Posterior cingulate gyrus (tissue), 11 donors: ENCODE measurements at regions not wholly inside any gene's neighbourhood (a gene's known extent, or its start where the extent isn't known, plus 50 kb on each side); places are given as distances from the start of the nearest gene placed in this dataset.
"Not testable (repeated sequence)": the region's sequence is repeated elsewhere in the genome, so short reads cannot be mapped to it uniquely, and the experiment has no call there.

Experiments used
- DNase-seq, 10 donors: peaks; one replicate each; pipeline versions ENCODE4 v3.0.0 to v3.0.0-alpha.2; 2020 to 2021; ENCODE audit warnings: mixed read lengths in 3 of 10
- intact Hi-C: fragments of 100-400 bp; cut with DNase I; formaldehyde crosslinking; loops from one replicate; pipeline ENCODE4 v1.15.1; 2023

DNA sequence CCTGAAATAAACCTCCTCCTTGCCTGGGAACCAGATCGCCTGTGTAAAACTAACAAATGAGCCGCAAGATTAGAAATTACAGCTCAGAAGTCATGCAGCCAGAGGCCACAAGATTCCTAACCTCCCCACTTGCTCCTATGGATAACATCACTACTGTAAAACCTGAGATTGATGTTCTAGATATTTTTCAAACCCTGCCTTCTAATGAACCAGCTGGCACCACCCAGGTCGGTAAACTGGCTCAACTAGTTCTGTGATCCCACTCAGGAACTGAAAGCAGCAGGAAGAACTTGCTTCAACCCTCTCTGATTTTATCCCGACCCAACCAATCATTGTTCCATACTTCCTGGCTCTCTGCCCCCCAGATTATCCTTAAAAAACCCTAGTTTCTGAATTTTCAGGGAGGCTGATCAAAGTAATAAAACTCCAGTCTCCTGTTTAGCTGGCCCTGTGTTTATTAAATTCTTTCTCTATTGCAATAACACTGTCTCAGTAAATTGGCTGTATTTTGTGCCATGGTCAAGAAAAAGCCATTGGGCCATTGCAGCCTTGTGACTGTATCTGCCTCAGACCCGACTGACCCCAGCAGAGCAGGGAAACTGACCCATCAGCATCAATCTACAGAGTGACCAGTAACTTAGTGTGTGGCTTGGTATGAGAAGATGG lies 98.9 kb downstream of the RPLP1 start:
- intact Hi-C loops: no loop called here
- DNase-seq: no peak

DNA sequence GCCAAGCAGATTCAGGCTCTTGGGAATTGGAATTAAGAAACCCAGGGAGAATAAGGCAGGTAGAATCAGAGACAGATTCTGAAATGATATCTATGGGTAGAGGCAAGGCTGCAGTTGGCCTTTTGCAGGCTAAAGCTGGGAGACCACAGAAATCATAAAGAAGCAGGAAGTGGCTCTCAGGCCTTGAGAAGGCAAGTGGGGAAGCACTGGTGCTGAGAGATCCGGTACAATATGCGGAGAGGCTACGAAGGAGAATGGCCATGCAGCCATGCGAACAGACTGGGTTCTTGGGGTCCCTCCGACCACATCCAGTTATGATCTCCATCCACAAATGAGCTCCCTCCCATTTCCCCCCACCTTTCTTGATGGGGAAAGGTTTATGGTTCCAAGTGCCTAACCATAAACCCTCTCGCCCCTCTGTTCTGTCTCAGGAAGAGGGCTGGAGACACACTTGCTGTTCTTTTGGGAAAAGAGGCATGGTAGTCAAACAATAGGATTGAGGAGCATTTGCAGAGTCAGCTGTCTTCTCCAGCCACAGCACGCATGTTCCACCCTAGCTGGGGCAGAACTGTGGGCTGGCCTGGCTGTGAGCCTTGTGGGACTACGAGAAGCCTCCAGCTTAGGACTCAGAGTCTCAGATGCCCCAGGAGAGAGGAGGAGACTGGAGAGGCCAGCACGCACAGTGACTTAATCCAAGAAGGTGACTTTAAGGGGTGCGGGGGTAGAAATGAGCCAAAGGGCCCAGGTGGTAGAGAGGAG lies 99.6 kb downstream of the RPLP1 start:
- intact Hi-C loops: no loop called here

DNA sequence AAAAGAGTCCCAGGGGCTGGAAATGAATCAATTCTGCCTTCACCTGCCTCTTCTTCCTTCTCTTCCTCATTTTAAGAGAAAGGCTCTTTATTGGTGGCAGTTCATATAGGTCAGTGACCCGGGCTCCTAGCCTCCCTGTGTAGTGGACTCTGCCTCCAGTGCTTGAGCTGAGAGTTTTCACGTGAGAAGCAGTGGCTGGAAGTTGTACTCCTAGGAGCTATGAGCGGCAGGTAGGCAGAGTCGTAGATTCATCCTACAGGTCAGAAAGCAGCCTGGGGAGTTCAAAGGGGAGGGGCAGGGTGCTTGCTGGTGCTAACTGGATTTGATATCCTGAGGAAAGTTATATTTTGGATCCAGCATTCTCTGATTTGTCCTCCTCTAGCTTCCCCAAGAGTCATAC lies 101.1 kb downstream of the RPLP1 start:
- DNase-seq: peak in 1 of 10 donors; percentile 12
- intact Hi-C loops: no loop called here

More for the DNA sequence above, 99.6 kb downstream of the RPLP1 start:
- no peak for DNase-seq

DNA sequence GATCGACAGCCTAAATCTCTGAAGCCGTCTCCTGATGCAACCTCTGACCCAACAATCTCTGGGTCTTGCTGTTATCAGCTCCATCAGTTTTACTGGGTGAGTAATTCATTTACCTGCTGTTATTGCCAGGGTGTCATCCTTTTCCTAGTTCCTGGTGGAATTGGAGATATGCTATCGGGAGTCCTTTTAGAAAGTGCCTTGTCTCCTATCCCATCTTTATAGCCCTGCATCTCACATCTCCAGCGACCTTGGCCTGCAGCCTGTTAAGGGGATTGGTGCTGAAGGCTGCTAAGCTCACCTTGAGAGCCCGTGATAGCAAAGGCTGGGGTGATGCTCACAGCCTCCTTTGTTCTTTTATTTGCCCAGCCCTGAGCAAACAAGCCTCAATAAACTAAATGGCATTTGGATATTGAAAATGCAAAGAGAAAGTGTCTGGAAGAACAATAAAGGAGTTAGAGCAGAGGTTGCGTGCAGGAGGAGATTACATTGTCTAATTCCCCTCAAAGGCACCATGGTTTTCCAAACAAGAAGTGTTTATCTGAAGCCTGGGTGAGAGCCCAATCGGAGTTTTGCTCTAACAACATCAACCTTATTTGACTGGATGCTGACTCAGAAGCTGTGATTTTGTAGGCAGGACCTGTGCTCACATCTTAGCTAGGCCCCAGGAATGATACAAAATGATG lies 101.8 kb downstream of the RPLP1 start:
- peak in 1 of 10 donors; percentile 42 for DNase-seq
- intact Hi-C loops: no loop called here

DNA sequence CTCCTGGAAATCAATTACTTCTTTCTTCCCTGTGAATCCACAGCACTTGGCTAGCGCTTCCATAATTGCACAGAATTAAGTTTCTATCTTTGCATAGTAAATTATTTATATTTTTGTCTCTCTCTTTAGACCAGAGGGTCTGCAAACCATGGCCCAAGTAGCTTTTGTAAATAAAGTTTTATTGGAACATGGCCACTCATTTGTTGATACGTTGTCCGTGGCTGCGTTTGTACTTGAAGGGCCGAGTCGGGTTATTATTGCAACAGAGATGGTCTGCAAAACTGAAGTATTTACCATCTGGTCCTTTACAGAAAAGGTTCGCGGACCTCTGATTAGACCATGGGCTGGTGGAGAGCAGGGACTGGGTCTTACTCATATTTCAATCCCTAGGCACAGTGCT lies 102.5 kb downstream of the RPLP1 start:
- intact Hi-C loops: no loop called here
- peak in 1 of 10 donors; percentile 39 for DNase-seq

DNA sequence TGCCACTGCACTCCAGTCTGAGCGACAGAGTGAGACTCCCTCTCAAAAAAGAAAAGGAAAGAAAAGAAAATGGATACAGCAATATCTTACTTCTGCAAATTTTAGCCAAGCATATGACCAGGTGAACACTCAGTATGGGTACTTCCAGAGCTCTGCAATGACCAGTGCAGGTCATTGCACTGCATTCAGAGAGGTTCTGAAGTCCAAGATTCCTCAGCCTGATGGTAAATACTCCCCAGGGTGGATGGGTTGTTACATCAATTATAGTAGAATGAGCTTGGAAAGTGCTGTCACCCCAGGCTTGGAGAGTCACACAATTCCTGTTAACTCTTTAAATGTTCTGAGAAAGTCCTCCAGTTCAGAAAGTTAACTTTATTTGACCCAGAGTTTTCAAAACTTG lies 103.7 kb downstream of the RPLP1 start:
- no peak for DNase-seq
- intact Hi-C loops: no loop called here

DNA sequence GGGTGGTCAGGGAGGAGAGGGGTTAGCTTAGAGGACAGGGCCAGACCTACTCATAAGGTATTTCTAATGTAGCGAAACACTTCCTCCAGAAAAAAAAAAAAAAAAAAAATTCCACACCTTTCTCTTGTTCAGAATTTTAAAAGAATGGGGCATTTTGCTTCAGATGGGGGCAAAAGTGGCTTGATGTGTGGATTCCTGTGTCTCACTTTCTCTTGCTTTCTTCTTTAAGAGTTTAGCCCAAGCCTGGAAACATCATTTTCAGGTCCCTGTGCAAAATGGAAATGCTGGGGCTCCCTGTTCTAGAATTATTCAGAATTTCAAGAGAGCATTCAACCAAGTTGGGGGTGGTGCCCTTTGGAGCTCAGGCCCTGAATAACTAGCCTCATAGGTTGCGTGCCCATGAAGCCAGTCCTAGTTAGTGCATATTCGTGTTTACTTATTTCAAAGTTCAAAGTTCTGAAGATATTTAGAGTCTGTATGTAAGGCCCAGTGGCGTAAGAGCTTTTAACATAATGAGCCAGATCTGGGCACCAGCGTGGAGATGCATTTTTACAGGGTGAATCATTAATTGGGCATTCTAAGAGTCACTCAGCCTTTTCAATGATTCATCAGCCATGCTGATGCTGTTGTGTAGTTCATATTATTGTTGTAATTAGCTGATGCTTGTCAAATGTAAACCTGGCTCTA lies 104.5 kb downstream of the RPLP1 start:
- intact Hi-C loops: no loop called here
- peak in 1 of 10 donors; percentile 22 for DNase-seq

DNA sequence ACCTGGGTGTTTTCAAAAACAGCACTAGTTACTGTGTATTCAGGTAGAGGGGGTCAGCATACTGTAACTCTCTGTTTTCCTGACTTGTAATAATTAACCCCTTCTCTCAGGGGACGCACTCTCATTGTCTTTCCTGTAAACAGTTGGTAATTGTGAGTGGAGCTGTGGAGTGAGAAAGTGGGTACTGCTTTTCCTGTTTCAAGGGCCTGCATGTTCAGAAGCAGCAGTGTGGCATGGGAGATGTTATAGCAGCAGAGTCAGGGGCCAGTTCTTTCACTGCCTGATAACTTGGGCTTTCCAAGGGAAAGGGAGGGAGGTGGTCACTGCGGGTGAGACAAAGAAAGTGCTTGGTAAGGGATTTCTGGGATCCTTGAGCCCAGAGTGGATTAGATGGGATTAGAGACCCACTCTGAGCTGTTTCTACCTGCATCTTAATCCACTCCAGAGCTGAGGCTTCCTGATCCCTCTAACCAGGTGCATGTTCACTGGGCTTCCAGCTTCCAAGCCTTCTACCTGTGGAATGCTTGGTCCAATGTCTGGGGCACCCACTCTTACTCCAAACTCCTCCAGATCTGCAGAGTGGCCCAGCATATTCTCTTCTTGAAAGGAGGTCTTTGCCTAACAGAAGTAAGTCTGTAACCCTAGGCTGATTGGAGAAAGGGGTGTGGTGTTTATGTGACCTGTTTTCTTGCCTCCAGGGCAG lies 105.2 kb downstream of the RPLP1 start:
- DNase-seq: peak in 1 of 10 donors; percentile 34
- intact Hi-C loops: no loop called here

DNA sequence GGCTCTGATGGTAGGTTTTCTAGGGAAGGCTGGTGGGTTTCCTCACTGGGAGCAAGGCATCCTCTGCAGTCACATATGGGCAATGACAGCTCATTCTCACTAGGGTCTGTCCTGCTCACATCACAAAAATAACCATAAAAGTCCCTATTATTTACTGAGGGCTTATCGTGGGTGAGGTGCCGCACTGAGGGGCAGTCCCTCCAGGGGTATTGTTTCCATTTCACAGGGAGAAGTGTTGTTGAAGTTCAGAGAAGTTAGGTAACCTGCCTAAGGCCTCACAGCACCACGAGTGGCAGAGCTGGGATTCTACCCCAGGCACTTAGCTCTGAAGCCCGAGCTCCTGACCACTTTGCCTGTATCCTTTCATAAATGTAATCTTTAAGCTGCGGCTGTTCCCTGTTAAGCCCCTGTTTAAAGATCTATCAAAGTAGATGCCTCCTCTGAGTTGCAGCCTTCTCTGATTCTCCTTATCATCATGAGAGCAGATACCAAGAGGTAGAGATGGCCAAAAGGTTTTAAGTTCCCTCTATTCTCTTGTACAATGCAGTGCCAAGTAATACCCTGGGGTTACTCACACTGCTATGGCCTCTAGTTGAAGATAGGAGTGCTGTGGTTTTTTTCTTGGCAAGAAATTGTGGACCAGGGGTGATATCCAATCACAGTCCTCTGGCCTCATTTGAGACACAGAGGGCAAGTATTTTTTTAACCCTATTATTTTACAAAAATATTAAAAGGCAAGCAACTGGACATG lies 107.0 kb downstream of the RPLP1 start:
- no peak for DNase-seq
- intact Hi-C loops: no loop called here

DNA sequence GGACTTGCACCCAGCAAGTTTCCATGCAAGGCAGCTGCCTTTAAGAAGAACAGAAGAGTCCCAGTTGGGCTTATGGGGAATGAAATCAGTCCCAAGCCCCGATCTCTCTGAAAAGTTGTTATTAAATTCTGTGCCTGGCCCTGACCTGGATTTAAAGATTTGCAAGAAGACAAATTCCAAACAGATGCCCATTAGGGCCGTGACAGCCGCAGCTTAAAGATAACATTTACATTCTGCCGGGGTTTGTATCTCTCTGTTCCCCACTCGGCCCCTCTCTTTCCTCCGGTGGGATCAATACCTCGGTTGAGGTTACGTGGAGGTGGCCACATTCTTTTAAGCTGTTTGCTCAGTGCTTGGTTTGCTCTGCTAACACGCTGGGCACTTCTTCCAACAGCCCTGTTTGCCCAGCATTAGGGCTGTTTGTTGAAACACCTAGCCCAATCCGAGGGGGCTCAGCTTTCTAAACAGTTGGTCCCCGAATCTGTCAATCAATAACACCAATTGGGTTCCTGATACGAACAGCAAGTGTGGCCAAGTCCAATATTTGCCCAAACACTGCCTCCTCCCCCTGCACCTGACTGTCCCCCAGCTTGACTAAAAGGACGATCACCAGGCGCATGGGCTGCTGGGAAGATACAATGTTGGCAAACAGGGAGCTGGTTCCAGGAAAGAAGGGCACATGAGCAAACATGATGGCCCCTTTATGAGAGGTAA lies 108.6 kb downstream of the RPLP1 start:
- intact Hi-C loops: no loop called here
- peak in 1 of 10 donors; percentile 52 for DNase-seq

DNA sequence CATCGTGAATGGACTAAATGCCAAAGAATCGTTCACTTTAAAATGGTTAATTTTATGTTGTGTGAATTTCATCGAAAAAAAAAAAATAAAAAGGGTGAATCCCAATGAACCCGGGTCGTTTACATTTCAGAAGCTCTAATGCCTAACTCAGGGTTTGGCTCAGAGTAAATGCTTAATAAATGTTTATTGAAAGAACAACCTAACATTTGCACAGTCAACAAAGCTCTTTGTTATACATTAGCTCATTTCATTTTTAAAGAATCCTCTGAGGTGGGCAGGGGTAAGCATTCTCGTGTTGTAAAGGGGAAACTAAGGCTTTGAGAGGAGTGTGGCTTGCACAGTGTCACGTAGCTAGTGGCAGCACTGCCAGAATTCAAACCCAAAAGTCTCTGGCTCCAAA lies 109.5 kb downstream of the RPLP1 start:
- peak in 1 of 10 donors; percentile 5 for DNase-seq
- intact Hi-C loops: no loop called here

DNA sequence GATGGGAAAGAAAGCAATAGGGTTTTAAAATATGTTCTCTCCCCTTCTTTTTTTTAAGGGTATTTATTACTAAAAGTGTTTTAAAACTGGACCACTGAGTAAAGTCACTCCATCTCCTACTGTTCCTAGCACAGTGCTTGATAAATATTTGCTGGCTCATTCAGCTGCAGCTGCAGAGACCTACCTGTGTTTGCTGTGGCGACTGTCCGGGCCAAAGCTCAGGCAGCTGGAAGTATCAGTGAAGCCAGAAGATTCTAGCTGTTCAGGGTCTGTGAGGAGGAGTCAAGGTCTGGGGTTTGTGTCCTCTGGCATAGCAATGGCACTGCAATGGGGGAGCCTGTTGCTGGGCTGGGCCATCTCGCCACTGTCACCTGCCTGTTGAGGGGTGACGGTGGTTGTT lies 109.9 kb downstream of the RPLP1 start:
- intact Hi-C loops: no loop called here
- DNase-seq: peak in 1 of 10 donors; percentile 22

DNA sequence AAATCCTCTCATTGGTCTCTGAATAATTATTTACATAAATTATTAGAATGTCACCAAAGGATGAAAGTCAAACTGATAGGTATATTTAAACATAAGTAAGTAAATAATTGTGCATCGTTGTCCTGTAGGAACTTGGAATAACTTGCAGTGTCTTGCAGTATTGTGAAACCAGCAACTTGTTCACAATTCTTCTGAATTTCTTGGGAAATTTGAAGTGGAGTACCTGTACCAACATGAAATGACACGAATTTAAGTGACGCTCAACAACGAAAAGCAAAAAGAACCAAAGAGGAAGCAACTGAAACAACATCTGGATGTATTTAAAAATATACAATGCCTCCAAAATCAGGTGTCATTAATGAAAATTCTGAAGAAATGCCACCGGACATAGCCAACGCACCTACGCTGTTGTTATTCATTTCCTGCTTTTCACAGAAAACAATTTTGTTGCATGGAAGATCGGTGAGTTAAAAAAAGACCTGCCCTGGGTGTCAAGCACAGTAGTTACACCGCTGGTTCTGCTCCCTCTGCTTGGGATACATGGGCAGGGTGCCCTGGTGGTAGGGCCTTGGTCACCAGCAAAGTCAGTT lies 112.5 kb downstream of the RPLP1 start:
- no peak for DNase-seq
- intact Hi-C loops: no loop called here

DNA sequence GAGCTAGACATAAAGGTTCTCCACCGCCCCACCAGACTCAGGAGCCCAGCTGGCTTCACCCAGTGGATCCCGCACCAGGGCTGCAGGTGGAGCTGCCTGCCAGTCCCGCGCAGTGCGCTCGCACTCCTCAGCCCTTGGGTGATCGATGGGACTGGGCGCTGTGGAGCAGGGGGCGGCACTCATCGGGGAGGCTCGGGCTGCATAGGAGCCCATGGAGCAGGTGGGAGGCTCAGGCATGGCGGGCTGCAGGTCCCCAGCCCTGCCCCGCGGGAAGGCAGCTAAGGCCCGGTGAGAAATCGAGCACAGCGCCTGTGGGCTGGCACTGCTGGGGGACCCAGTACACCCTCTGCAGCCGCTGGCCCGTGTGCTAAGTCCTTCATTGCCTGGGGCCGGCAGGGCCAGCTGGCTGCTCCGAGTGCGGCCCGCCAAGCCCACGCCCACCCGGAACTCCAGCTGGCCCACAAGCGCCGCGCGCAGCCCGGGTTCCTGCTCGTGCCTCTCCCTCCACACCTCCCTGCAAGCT lies 114.7 kb downstream of the RPLP1 start:
- DNase-seq, intact Hi-C loops: not testable (repeated sequence)

DNA sequence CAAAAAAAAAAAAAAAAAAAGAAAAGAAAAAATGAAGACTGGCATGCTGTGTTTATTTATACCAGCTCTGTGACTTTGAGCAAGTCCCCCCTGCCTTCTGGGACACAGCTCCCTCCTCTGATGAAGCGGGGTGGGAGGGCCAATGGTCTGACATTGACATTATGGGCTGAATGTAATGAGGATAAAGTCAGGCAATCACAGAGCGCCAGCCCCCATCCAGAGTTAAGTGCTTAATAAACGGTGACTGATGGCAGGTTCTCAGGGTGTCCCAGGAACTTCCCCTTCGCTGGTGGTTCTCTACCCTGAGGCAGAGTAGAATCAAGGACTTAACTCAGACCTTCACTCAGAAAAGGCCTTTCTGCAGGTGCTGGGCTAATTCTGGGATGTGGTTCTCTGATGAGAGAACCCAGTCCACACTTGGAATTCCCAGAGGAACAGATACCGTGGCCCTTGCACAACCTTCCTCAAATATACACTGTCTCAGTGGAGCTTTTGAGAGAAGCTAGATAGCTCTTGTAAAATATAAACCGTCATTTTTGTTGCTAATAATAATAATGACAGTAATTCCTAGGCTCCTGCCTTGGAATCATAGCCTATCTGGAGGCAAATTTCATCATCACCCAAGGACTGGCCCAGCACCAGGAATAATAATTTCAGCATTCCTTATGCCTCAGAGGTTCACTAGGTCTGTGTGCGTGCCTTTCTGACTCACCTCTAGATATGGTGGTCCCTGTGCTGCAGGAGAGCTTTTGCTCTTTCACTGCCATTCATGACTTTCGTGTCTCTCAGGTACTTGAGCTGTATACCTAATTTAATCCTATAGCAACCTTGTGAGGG lies 115.8 kb downstream of the RPLP1 start:
- intact Hi-C loops: no loop called here
- no peak for DNase-seq

DNA sequence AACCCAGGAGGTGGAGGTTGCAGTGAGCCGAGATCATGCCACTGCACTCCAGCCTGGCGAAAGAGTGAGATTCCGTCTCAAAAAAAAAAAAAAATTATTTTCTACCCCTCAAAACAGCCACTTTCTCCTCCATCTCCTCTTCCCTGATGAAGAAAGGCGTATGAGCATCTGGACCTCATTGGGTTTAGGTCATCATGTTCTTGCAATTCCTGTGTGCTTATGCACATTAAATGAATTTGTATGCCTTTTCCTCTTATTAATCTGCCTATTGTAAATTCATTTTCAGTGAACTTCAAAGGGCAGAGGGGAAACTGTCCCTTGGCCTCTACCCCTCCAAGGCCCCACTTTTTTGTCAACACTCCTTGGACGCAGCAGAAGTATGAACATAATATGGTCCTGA lies 117.8 kb downstream of the RPLP1 start:
- intact Hi-C loops: no loop called here
- DNase-seq: no peak

DNA sequence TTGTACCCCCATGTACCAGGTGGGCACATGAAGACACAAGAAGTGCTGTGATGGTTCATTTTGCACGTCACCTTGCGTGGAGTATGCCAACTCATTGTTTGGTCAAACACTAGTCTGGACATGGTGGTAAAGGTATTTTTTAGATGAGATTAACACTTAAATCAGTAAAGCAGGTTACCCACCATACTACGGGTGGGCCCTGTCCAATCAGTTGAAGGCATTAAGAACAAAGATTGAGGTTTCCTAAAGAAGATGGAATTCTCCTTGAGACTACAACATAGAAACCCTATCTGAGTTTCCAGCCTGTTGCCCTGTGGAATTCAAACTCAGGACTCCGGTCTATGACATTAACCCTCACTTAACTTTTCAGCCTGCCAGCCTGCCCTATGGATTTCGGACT lies 118.4 kb downstream of the RPLP1 start:
- no peak for DNase-seq
- intact Hi-C loops: no loop called here
